Fibroblast of mammary gland (primary cell): ENCODE measurements at regions not wholly inside any gene's neighbourhood (a gene's known extent, or its start where the extent isn't known, plus 50 kb on each side); places are given as distances from the start of the nearest gene placed in this dataset.
A peak's percentile ranks its signal among the peaks of the same experiment; 100 is the strongest.

Experiments
- DNase-seq: peaks from one replicate; pipeline ENCODE4 v3.0.0-alpha.2; 2010; ENCODE audit warnings: low read depth
- H3K4me3 ChIP-seq: 2 replicates; pipeline ENCODE4 v1.5.1; 2011; ENCODE audit warnings: low read depth, mild to moderate bottlenecking, low read length, moderate library complexity; ENCODE audit not compliant: control insufficient read depth
- TF ChIP-seq, protein P1 (sequence below): conservative IDR thresholded peaks from 2 replicates; pipeline ENCODE4 v1.5.1; 2011; ENCODE audit warnings: low read depth, low read length, inconsistent platforms; ENCODE audit not compliant: control insufficient read depth, insufficient read depth

DNA sequence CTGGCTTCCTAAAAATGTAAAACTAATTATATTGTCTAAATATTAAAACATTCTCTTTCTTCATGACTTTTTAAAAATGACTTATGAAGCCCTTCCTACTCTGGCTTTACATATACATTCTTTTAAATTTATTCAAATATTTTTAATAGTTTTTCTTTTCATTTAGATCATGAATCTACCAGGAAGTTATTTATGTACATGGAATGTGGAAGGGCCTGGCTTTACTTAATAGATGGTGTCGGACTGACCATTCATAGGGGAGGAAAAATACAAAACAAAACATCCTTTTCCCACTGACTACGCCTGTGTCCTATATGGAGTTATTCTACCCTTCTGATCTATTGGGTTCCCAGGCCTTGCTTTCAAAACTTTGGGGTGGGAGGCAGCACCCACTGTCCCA, 129.8 kb downstream of the MACROH2A1 start:
- no peak for DNase-seq

DNA sequence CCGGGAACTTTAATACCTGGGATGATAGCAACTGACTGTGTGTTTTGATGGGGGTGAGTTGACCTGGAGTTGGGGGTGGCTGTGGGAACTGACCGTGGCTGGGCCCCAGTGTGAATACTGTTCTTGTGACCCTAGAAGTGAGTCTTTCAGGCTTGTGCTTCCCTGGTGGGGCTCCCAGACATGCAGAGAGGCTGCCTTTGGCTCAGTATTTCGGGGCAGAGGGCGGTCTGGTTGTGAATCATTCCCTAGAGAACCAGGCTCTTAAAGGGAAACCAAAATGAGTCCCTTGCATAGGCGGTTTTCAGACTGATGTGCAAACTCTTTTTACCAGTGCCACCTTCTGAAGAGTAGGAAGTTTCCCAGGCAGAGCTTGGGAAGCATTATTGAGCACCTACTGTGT, 132.1 kb downstream of the MACROH2A1 start:
- TF ChIP-seq, protein P1, sequence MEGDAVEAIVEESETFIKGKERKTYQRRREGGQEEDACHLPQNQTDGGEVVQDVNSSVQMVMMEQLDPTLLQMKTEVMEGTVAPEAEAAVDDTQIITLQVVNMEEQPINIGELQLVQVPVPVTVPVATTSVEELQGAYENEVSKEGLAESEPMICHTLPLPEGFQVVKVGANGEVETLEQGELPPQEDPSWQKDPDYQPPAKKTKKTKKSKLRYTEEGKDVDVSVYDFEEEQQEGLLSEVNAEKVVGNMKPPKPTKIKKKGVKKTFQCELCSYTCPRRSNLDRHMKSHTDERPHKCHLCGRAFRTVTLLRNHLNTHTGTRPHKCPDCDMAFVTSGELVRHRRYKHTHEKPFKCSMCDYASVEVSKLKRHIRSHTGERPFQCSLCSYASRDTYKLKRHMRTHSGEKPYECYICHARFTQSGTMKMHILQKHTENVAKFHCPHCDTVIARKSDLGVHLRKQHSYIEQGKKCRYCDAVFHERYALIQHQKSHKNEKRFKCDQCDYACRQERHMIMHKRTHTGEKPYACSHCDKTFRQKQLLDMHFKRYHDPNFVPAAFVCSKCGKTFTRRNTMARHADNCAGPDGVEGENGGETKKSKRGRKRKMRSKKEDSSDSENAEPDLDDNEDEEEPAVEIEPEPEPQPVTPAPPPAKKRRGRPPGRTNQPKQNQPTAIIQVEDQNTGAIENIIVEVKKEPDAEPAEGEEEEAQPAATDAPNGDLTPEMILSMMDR: no peak
- no peak overlapping the region for H3K4me3 ChIP-seq
- DNase-seq: peak; percentile 39

More for the DNA sequence above, 129.8 kb downstream of the MACROH2A1 start:
- no peak overlapping the region for H3K4me3 ChIP-seq
- TF ChIP-seq, protein P1: no peak

GRCh38 chr5:135266303-135266635, 132.8 kb downstream of the MACROH2A1 start:
- TF ChIP-seq, protein P1: no peak
- DNase-seq: no peak
- no peak overlapping the region for H3K4me3 ChIP-seq

DNA sequence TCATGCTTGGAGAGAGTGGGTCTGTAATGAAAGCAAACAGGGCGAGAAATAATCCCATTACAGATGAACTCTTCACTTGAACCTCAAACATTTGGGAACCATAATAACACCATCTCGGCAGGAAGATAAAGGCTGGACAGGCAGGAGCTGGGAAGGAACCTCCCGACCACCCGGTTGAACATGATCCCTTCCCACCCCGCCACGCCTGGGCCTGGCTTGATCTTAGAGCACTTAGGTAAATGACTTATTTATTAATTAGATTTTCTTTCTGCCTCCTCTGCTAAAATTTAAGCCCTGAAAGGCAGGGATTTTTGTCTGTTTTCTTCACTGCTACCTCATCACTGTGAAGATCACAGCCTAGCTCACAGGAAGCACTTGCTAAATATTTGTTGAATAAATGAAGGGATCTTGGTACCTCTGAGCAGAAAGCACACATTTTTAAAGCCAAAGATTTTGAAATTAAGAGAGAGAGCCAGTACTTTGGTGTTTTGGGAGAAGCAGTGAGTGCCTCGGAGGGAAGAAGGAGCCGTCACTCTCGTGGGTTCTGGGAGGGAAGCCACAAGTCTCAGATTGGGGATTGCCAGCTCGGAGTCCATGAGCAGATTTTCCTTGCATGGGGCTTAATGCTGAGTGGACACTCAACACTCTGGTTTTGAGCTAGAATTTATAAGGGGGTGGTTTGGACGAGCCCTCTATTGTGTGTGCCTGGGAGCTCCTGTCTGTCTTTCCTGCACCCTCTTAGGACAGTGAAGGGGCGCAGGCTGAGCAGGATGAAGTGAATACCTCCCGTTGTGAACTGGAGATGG, 133.3 kb downstream of the MACROH2A1 start:
- no peak overlapping the region for H3K4me3 ChIP-seq
- TF ChIP-seq, protein P1: no peak
- no peak for DNase-seq

GRCh38 chr5:135264451-135265440, 134.3 kb downstream of the MACROH2A1 start:
- DNase-seq: no peak
- TF ChIP-seq, protein P1: no peak
- H3K4me3 ChIP-seq: no peak overlapping the region

- no peak for DNase-seq
- TF ChIP-seq, protein P1: no peak
- H3K4me3 ChIP-seq: no peak overlapping the region
Measured at GRCh38 chr5:135263022-135263668, 135.9 kb downstream of the MACROH2A1 start.
